ENCODE measurements at regions not wholly inside any gene's neighbourhood (a gene's known extent, or its start where the extent isn't known, plus 50 kb on each side); places are given as distances from the start of the nearest gene placed in this dataset.
"Not testable (repeated sequence)": the region's sequence is repeated elsewhere in the genome, so short reads cannot be mapped to it uniquely, and the experiment has no call there.

DNA sequence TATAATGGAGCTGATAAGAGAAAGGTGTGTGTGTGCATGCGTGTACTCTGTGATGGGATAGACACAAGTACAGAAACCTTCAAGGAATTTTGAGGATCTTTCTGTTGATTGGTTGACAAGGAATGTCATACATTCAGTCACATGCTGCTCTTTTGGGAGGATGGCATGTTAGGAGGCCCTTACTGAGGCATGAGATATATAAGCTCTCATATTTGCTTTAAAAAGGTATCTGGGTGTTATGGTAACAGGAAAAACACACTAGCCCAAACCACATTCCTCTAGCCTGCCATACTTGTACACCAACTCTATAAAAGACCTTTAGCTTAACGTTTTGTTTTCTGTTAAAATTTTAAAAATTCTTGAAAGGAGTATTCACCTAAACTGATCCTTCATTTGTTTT lies 72.5 kb upstream of the EGFR start:
- no peaks in the 10 kb centered on the region for H3K4me1 ChIP-seq (ENCODE audit: control insufficient read depth in 3 of 3, insufficient read depth in 3 of 3, low read length in 3 of 3)
- no peak overlapping the region for H3K9ac ChIP-seq (ENCODE audit: low read depth in 1 of 3, low read length in 3 of 3)
- no peak overlapping the region for H3K27ac ChIP-seq (ENCODE audit: low read depth, low read length)
- no peaks in the 10 kb centered on the region for H3K9me3 ChIP-seq (ENCODE audit: control insufficient read depth in 3 of 3, low read length in 3 of 3)
- no peaks in the 10 kb centered on the region for H3K27me3 ChIP-seq (ENCODE audit: control insufficient read depth in 3 of 3, insufficient read depth in 3 of 3, low read length in 3 of 3)
- no peak overlapping the region for H3K4me3 ChIP-seq (ENCODE audit: low read length in 3 of 3)
- H3K36me3 ChIP-seq (ENCODE audit: control insufficient read depth in 3 of 3, insufficient read depth in 3 of 3, low read length in 3 of 3): no peaks in the 10 kb centered on the region

- H3K27ac ChIP-seq (ENCODE audit: low read depth, low read length): no peak overlapping the region
- no peaks in the 10 kb centered on the region for H3K4me1 ChIP-seq (ENCODE audit: control insufficient read depth in 3 of 3, insufficient read depth in 3 of 3, low read length in 3 of 3)
- no peaks in the 10 kb centered on the region for H3K27me3 ChIP-seq (ENCODE audit: control insufficient read depth in 3 of 3, insufficient read depth in 3 of 3, low read length in 3 of 3)
Measured at GRCh38 chr7:54946764-54947163, 72.1 kb upstream of the EGFR start.

GRCh38 chr7:54947266-54947665 lies 71.6 kb upstream of the EGFR start:
- Histone ChIP-seq H3K9ac (ENCODE audit: low read depth in 1 of 3, low read length in 3 of 3) (no peak overlapping the region), H3K36me3 (ENCODE audit: control insufficient read depth in 3 of 3, insufficient read depth in 3 of 3, low read length in 3 of 3) (no peaks in the 10 kb centered on the region), H3K4me1 (ENCODE audit: control insufficient read depth in 3 of 3, insufficient read depth in 3 of 3, low read length in 3 of 3) (no peaks in the 10 kb centered on the region), H3K27me3 (ENCODE audit: control insufficient read depth in 3 of 3, insufficient read depth in 3 of 3, low read length in 3 of 3) (no peaks in the 10 kb centered on the region), H3K27ac (ENCODE audit: low read depth, low read length) (no peak overlapping the region), H3K9me3 (ENCODE audit: control insufficient read depth in 3 of 3, low read length in 3 of 3) (no peaks in the 10 kb centered on the region), H3K4me3 (ENCODE audit: low read length in 3 of 3) (no peak overlapping the region)

More at GRCh38 chr7:54946764-54947163, 72.1 kb upstream of the EGFR start:
- Histone ChIP-seq H3K36me3 (ENCODE audit: control insufficient read depth in 3 of 3, insufficient read depth in 3 of 3, low read length in 3 of 3) (no peaks in the 10 kb centered on the region), H3K4me3 (ENCODE audit: low read length in 3 of 3) (no peak overlapping the region), H3K9ac (ENCODE audit: low read depth in 1 of 3, low read length in 3 of 3) (no peak overlapping the region), H3K9me3 (ENCODE audit: control insufficient read depth in 3 of 3, low read length in 3 of 3) (no peaks in the 10 kb centered on the region)

- not testable (repeated sequence) for H3K27me3 ChIP-seq (ENCODE audit: control insufficient read depth in 3 of 3, insufficient read depth in 3 of 3, low read length in 3 of 3); H3K9me3 ChIP-seq (ENCODE audit: control insufficient read depth in 3 of 3, low read length in 3 of 3); H3K36me3 ChIP-seq (ENCODE audit: control insufficient read depth in 3 of 3, insufficient read depth in 3 of 3, low read length in 3 of 3); H3K27ac ChIP-seq (ENCODE audit: low read depth, low read length); H3K4me1 ChIP-seq (ENCODE audit: control insufficient read depth in 3 of 3, insufficient read depth in 3 of 3, low read length in 3 of 3); H3K4me3 ChIP-seq (ENCODE audit: low read length in 3 of 3); H3K9ac ChIP-seq (ENCODE audit: low read depth in 1 of 3, low read length in 3 of 3)
Measured at GRCh38 chr7:54949514-54949913, 69.3 kb upstream of the EGFR start.

DNA sequence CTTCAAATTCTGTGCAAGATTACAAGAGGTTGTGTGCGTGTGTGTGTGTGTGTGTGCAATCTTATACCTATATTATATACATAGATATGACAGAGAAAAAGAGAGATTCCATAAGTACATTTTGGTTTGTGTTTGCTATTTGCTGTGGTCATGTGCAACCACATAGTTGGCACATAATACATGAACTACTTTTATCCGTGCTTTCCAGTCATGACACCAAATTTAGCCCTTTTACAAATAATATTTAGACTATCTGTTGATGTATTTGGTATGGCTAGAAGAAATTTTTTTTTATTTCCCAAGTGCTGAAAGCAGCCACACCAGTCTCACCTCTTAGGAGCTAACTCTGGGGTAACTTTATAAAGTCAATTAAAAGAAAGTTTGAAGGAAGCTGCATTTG lies 63.5 kb upstream of the EGFR start:
- no peak overlapping the region for H3K27ac ChIP-seq (ENCODE audit: low read depth, low read length)
- no peak overlapping the region for H3K9ac ChIP-seq (ENCODE audit: low read depth in 1 of 3, low read length in 3 of 3)
- H3K4me3 ChIP-seq (ENCODE audit: low read length in 3 of 3): no peak overlapping the region
- H3K4me1 ChIP-seq (ENCODE audit: control insufficient read depth in 3 of 3, insufficient read depth in 3 of 3, low read length in 3 of 3): no peaks in the 10 kb centered on the region
- peaks cover 0 to 5% (median 4%) of the 10 kb centered on the region in 3 donors for H3K27me3 ChIP-seq (ENCODE audit: control insufficient read depth in 3 of 3, insufficient read depth in 3 of 3, low read length in 3 of 3)
- no peaks in the 10 kb centered on the region for H3K9me3 ChIP-seq (ENCODE audit: control insufficient read depth in 3 of 3, low read length in 3 of 3)
- no peaks in the 10 kb centered on the region for H3K36me3 ChIP-seq (ENCODE audit: control insufficient read depth in 3 of 3, insufficient read depth in 3 of 3, low read length in 3 of 3)

DNA sequence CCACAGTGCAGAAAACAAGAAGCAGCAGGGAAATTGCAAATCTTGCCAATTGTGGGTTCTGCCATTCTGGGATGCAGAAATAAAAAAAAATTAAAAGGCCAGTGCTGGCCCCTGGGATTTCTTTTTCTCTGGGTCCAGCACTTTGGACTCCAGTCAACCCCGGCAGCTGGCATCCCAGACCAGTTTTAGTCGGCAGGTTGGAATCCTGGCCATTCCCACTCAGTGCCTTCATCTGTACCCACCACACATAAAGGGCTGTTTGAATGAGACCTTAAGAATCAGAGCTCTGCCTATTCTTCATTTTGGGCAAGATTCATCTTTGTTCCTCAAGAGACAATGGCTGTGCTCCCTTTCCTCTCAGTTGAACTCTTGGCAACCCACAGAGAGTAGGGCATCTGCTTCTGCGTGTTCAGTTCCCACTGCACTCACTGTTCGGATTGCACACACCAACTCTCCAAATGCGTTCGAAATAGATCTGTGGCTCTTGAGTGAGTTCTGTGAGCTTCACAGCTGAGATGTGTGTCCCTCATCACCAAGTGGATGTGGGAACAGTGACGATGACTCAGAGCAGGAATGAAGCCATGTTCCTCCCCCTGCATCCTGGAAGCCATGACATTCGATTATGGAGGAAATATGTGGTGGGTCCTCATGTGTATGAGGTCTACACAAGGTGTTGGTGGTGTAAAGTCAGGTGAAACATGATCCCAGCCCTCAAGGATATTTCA lies 63.0 kb upstream of the EGFR start:
- no peak overlapping the region for H3K9ac ChIP-seq (ENCODE audit: low read depth in 1 of 3, low read length in 3 of 3)
- H3K27me3 ChIP-seq (ENCODE audit: control insufficient read depth in 3 of 3, insufficient read depth in 3 of 3, low read length in 3 of 3): peaks cover 0 to 5% (median 4%) of the 10 kb centered on the region in 3 donors
- no peak overlapping the region for H3K4me3 ChIP-seq (ENCODE audit: low read length in 3 of 3)
- no peaks in the 10 kb centered on the region for H3K36me3 ChIP-seq (ENCODE audit: control insufficient read depth in 3 of 3, insufficient read depth in 3 of 3, low read length in 3 of 3)
- no peaks in the 10 kb centered on the region for H3K4me1 ChIP-seq (ENCODE audit: control insufficient read depth in 3 of 3, insufficient read depth in 3 of 3, low read length in 3 of 3)
- H3K27ac ChIP-seq (ENCODE audit: low read depth, low read length): no peak overlapping the region
- H3K9me3 ChIP-seq (ENCODE audit: control insufficient read depth in 3 of 3, low read length in 3 of 3): no peaks in the 10 kb centered on the region

- Histone ChIP-seq H3K27ac (ENCODE audit: low read depth, low read length) (no peak overlapping the region), H3K4me1 (ENCODE audit: control insufficient read depth in 3 of 3, insufficient read depth in 3 of 3, low read length in 3 of 3) (no peaks in the 10 kb centered on the region)
Measured at GRCh38 chr7:54956865-54957264, 62.0 kb upstream of the EGFR start.

DNA sequence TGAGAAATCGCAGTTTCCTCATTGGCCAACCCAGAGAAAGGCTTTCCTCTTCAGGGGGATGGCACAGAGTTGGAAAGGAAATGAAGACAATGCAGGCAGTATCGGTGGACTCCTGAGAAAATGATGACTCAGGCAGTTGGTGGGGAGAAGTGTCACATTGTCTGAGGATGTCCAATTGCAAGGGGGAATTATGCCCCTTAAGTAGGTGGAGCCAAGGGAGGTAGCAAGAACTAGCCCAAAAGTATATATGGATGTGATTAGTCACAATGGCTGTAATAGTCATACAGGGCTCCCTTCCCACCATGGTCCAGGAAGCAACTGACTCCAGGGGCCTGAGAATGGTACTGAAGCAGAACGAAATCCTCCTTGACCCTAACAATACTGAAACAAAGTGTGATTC lies 58.3 kb upstream of the EGFR start:
- no peaks in the 10 kb centered on the region for H3K9me3 ChIP-seq (ENCODE audit: control insufficient read depth in 3 of 3, low read length in 3 of 3)
- H3K27me3 ChIP-seq (ENCODE audit: control insufficient read depth in 3 of 3, insufficient read depth in 3 of 3, low read length in 3 of 3): peaks cover 0 to 5% (median 4%) of the 10 kb centered on the region in 3 donors
- H3K4me3 ChIP-seq (ENCODE audit: low read length in 3 of 3): no peak overlapping the region
- H3K27ac ChIP-seq (ENCODE audit: low read depth, low read length): no peak overlapping the region
- H3K9ac ChIP-seq (ENCODE audit: low read depth in 1 of 3, low read length in 3 of 3): no peak overlapping the region
- H3K36me3 ChIP-seq (ENCODE audit: control insufficient read depth in 3 of 3, insufficient read depth in 3 of 3, low read length in 3 of 3): no peaks in the 10 kb centered on the region
- no peaks in the 10 kb centered on the region for H3K4me1 ChIP-seq (ENCODE audit: control insufficient read depth in 3 of 3, insufficient read depth in 3 of 3, low read length in 3 of 3)

More at GRCh38 chr7:54956865-54957264, 62.0 kb upstream of the EGFR start:
- Histone ChIP-seq H3K9me3 (ENCODE audit: control insufficient read depth in 3 of 3, low read length in 3 of 3) (no peaks in the 10 kb centered on the region), H3K4me3 (ENCODE audit: low read length in 3 of 3) (no peak overlapping the region), H3K9ac (ENCODE audit: low read depth in 1 of 3, low read length in 3 of 3) (no peak overlapping the region), H3K36me3 (ENCODE audit: control insufficient read depth in 3 of 3, insufficient read depth in 3 of 3, low read length in 3 of 3) (no peaks in the 10 kb centered on the region), H3K27me3 (ENCODE audit: control insufficient read depth in 3 of 3, insufficient read depth in 3 of 3, low read length in 3 of 3) (peaks cover 0 to 5% (median 4%) of the 10 kb centered on the region in 3 donors)

GRCh38 chr7:54961391-54961790 lies 57.4 kb upstream of the EGFR start:
- H3K36me3 ChIP-seq (ENCODE audit: control insufficient read depth in 3 of 3, insufficient read depth in 3 of 3, low read length in 3 of 3): no peaks in the 10 kb centered on the region
- H3K4me1 ChIP-seq (ENCODE audit: control insufficient read depth in 3 of 3, insufficient read depth in 3 of 3, low read length in 3 of 3): no peaks in the 10 kb centered on the region
- no peak overlapping the region for H3K27ac ChIP-seq (ENCODE audit: low read depth, low read length)
- no peak overlapping the region for H3K9ac ChIP-seq (ENCODE audit: low read depth in 1 of 3, low read length in 3 of 3)
- no peak overlapping the region for H3K4me3 ChIP-seq (ENCODE audit: low read length in 3 of 3)
- peaks cover 0 to 5% (median 4%) of the 10 kb centered on the region in 3 donors for H3K27me3 ChIP-seq (ENCODE audit: control insufficient read depth in 3 of 3, insufficient read depth in 3 of 3, low read length in 3 of 3)
- H3K9me3 ChIP-seq (ENCODE audit: control insufficient read depth in 3 of 3, low read length in 3 of 3): no peaks in the 10 kb centered on the region

DNA sequence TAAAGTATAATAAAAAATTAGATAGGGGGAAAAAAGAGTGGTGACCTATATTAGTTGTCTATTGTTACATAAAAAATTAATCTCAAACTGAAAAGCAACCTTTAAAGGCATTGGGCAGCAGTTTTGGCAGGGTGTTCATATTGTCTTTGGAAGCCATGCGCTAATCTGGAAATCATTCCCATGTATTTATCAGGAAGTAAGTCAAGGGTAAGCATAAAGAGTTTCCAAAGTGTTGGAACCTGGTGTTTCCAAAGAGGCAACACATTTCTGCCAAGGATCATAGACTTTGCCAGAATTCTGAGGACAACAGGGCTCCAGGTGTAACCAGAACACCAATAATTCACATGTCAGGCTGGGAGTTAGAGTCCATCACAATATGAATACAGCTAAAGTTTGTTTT lies 55.7 kb upstream of the EGFR start:
- no peak overlapping the region for H3K9ac ChIP-seq (ENCODE audit: low read depth in 1 of 3, low read length in 3 of 3)
- no peaks in the 10 kb centered on the region for H3K9me3 ChIP-seq (ENCODE audit: control insufficient read depth in 3 of 3, low read length in 3 of 3)
- no peak overlapping the region for H3K27ac ChIP-seq (ENCODE audit: low read depth, low read length)
- no peaks in the 10 kb centered on the region for H3K36me3 ChIP-seq (ENCODE audit: control insufficient read depth in 3 of 3, insufficient read depth in 3 of 3, low read length in 3 of 3)
- no peak overlapping the region for H3K4me3 ChIP-seq (ENCODE audit: low read length in 3 of 3)
- no peaks in the 10 kb centered on the region for H3K27me3 ChIP-seq (ENCODE audit: control insufficient read depth in 3 of 3, insufficient read depth in 3 of 3, low read length in 3 of 3)
- no peaks in the 10 kb centered on the region for H3K4me1 ChIP-seq (ENCODE audit: control insufficient read depth in 3 of 3, insufficient read depth in 3 of 3, low read length in 3 of 3)
